Medulla oblongata (tissue), 1 donor: ENCODE measurements at regions not wholly inside any gene's neighbourhood (a gene's known extent, or its start where the extent isn't known, plus 50 kb on each side); places are given as distances from the start of the nearest gene placed in this dataset.

Source experiments
- DNase-seq: peaks from one replicate; pipeline ENCODE4 v3.0.0-alpha.2; 2015; ENCODE audit errors: extremely low spot score

DNA sequence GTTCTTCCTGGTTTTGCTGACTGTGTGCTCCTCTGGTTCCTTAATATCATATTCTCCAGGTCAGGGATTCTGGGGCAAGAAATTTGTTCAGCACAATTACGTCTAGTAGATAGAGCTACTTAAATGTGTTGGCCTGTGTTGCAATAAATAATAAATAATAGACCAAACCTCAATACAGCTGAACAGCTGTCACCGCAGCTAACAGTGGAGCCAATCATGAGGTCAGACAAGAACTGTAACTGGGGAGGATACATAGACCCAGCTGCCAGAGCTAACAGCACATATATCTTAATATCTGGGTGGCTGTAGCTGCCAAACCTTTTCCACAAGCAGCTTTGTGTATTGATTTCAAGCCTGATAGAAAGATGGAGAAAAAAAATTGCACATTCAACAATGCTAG lies 1596.3 kb upstream of the PCDH20 start:
- no peak for DNase-seq

DNA sequence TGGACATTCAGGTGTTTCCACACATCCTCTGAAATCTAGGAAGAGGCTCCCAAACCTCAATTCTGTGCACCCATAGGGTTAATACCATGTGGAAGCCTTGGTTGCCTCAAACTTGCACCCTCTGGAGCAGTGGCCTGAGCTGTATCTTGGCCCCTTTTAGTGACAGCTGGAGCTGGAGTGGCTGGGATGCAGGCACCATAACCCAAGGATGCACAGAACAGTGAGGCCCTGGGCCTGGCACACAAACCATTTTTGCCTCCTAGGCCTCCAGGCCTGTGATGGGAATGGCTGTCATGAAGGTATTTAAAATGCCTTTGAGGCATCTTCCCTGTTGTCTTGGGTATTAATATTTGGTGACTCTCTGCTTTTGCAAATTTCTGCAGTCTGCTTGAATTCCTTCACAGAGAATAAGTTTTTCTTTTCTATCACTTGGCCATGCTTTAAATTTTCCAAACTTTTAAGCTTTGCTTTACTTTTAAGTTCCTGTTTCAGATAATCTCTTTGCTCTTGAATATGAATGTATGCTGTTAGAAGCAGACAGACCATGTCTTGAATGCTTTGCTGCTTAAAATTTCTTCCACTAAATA lies 1594.5 kb upstream of the PCDH20 start:
- no peak for DNase-seq

DNA sequence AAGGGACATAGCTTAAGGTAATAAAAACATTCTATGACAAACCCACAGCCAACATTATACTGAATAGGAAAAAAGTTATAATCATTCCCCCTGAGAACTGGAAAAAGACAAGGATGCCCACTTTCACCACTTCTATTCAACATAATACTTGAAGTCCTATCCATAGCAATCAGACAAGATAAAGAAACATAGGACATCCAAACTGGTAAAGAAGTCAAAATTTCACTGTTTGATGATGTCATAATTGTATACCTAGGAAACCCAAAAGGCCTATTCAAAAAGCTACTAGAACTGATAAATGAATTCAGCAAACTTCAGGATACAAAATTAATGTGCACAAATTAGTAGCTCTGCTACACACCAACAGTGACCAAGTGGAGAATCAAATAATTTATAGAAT lies 1590.0 kb upstream of the PCDH20 start:
- DNase-seq: no peak

DNA sequence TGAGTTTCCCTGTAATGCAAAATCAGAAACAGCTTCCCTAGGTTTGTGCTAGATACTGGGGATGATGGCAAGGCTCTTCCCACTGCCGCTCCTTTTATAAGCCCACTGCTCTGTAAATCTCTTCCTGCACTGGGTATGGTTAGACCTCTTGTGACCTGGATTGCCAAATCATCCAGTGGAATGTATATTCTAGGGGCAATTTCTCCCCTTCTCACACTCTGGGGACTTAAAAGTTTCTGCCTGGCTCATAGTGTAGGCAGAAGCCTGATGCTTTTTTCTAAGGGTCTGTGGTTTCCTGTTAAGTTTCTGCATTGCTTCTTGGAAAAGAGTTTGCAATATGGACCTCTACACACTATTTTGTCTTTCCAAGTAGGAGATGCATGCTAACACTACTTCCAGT lies 1582.0 kb upstream of the PCDH20 start:
- no peak for DNase-seq

DNA sequence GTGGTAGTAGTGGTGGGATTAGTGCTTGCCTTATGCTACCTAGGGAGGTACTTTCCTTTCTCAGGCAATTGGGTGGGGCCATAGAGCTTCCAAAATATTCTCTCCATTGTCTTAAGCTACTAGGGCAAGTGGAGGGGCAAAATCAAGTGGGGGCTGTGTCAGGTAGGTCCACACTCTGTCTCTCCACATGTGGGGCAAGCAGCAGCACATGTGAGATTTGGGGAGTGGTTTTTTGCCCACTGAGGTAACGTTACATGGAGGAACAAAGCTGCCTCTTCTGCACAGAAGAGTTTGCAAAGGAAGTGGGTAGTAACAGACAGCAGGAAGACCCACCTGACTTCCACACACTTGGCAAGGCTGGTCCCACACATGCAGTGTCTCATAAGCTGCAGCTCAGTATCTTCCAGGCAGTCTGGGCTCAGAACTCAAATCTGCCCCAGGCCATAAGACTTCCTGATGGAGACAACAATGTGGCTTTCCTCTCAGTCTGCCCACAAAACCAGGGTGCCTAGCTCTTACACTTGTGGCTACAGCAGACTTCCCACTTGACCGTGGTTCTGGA lies 1581.5 kb upstream of the PCDH20 start:
- no peak for DNase-seq

DNA sequence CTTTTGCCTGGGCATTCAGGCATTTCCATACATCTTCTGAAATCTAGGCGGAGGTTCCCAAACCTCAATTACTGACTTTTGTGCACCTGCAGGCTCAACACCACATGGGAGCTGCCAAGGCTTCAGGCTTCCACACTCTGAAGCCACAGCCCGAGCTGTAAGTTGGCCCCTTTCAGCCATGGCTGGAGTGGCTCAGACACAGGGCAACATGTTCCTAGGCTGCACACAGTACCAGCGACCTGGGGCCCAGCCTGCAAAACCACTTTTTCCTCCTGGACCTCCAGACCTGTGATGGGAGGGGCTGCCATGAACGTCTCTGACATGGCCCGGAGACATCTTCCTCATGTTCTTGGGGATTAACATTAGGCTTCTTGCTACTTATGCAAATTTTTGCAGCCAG lies 1558.2 kb upstream of the PCDH20 start:
- no peak for DNase-seq

DNA sequence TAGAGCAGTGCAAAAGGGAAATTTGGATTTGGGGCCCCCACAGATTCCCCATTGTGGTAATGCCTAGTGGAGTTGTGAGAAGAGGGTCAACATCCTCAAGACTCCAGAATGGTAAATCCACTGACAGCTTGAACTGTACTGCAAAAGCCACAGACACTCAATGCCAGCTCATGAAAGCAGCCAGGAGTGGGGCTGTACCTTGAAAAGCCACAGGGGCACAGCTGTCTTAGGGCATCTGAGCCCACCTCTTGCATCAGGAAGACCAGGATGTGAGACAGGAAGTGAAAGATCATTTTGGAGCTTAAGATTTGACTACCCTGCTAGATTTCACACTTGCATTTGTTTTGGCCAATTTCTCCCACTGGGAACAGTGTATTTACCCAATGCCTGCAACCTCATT lies 1548.9 kb upstream of the PCDH20 start:
- DNase-seq: no peak

DNA sequence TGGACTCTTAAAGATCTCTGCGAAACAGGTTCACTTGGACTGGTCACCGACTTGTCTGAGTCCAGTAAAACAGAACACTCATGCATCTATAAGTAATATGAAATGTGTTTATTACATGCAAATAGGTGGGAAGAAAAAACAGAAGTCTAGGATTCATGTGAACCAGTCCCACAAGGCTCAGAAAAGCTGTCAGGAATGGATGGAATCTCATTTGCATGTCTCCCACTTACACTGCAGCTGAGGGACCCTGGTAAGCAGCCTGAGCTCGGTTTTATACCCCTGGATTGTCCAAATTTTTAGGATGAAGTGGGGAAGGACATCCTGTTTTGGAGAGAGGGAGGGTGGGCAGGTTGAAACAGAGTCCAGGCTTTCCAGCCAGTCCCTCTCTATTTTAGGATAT lies 1545.1 kb upstream of the PCDH20 start:
- DNase-seq: no peak

DNA sequence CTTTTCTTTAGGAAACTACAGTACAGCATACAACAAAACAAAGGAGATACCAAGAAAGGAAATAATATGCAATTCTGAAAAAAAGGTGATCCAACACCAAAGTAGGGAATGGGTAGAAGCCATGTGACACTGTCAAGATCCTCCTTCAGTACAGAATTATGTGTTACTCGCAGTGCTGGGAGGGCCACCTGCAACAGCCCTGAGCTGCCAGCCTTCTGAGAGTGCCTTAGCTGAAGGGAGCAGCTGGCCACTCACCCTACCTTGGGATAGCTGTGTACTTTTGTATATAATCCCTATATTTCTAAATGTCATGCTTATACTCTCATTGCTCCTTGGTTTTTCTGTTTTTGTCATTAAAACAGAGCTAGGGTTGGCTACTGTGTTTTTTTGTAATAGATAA lies 1518.2 kb upstream of the PCDH20 start:
- no peak for DNase-seq

DNA sequence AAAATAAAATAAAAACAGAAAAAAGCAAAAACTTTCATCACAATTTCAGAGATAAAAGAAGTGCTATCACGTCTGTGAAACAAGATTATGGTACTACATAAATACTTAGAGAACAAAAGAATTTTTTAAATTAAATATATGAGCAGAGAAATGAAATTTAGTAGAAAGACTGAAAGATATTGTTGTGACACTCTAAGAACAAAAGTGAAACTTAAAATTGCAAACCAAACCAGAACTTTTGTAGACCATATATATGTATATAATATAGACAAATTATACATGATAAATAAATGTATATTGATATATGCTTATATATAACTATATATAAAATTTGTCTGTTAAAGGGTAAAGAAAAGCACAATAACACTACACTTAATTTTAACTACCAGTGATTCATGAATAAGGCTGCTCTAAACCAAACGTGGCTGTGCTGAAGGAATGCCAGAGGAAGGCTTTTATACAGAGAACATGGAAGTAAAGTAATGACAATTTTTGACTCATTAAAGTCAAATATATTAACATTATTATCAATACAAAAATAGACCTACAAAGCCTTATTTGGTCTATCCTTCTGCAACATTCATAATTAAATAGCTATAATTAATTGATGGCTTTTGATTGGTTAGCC lies 1516.7 kb upstream of the PCDH20 start:
- DNase-seq: no peak

DNA sequence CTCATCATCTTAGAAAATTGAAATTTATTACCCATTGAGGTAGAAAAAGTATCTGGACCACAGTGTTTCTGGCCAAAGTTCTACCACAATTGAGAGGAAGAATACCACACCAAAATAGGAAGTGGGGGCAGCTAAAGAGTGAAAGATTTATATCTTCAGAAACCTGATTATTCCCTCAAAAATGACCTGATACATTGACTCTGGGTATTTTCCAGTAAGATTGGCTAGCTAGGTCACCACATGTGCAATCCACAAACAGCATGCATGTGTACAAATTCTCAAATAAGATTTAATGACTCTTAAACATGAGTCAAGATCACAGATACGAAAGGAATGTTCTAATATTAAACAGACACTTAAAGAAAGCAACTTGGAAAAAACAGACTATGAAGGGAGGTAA lies 1516.2 kb upstream of the PCDH20 start:
- DNase-seq: no peak

DNA sequence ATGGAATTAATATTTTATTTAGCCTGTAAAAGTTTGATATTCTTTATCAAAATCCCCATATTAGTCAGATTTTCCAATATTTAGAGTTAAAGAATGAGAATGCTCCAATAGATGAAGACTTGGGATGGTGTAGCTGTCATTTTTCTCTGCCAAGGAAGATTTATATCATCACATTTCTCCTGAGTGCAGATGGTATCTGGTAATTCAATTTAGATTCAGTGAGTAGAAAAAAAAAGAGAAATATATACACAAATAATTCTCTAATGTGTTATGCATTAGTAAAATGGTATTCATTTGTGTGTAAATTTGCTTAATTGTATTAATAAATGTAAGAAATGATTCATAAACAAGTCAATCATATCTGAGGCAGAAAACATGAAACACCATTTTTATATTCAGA lies 1508.7 kb upstream of the PCDH20 start:
- no peak for DNase-seq

DNA sequence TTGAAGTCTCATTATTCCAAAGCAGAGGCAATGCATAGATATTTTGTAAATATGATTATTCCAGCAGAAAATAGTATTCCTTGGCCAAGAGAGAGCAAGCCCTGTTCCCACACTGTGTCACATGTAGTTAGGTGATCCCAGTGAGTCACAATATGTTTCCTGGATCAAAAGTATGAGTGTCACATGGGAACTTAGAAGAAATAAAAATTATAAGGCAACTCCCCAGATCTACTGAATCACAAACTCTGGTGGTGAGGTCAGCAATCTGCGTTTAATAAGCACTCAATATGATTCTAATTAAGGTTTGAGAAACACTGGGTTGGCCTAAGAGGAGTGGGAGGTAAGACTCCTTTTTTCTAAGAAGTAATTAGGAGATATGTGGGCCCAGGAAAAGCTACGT lies 1504.5 kb upstream of the PCDH20 start:
- DNase-seq: no peak

DNA sequence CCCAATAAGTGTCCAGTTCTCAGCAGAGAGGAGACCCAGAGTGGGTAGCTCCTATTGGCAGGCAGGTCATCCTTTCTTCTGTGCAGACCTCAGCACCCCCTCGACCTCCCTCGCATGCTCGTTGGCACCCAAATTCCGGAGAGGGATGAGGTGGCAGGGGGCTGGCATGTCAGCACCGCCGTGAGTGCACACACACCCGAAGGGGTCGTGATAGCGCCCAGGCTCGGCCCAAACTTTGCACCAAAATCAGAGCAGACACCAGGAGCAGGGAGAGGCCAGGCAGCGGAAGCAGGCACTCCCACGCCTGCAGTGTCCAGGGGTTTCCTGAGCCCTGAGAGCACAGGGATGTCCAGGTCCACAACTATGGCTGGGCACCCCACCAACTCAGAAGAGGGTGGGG lies 1503.8 kb upstream of the PCDH20 start:
- DNase-seq: no peak

DNA sequence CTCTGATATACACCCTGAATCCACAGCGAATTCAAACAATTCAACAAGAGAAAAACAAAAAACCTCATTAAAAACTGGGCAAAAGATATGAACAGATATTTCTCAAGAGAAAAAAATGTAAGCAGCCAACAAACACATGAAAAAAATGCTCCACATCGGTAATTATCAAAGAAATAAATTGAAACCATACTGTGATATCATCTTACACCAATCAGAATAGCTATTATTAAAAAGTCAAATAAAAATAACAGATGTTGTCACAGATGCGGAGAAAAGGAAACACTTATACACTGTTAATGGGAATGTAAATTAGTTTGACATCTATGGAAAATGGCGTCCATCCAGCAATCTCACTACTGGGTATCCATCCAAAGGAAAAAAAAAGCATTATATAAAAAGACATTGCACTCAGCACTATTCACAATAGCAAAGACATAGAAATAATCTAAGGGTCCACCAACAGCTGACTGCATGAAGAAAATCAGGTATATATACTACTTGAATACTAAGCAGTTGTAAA lies 1495.0 kb upstream of the PCDH20 start:
- DNase-seq: no peak

DNA sequence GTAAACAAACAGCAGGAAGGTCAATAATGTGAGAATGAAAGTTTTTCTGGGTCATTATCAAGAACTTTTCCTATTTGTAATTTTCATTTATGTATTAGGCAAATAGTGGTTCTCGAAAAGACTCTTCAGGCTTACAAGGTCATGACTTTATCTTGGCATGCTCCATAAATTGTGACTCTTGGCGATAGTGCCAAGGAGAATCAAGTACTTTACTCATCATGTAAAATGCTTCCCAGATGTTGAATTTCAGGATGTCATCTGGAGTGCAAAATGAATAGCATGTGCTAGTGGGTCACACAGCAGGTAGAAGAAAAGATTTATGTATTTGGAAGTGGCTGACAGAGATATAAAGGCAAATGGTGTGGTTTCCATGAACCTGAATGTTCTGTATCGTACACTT lies 1492.7 kb upstream of the PCDH20 start:
- DNase-seq: no peak

DNA sequence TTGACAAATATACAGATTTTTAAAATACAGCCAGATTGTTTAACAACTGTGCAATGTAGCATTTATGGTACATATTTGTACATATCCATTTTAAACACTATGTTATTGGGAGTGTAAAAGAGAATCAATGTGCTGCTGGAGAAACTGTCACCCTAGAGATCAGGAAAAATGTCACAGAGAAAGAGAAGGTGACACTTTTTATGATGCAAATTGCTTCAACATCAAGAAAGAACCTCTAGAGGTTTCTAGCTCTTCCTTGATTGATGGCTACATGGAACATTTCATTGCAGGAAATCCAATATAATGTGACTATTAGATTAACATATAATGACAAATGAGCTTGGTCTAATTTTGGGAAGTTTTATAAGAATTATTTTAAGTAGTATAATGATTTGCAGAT lies 1491.2 kb upstream of the PCDH20 start:
- no peak for DNase-seq

DNA sequence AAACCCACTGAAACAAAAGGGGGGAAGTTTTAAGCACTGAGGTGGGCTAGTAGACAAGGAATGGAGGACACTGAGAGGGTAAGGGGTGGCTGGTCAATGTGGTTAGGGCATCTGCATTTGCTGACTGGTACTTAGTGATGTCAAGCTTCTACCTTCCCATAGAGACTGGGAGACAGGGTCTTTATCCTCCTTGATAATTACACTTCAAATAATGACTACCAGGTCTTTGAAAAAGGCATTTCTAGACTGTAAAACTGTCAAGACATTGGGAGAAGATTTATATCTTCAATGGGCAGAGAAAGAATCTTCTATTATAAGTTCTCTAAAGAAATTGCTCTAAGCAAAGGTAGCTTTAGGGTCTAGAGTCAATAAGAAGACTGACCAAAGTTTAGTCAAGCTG lies 1490.8 kb upstream of the PCDH20 start:
- no peak for DNase-seq

DNA sequence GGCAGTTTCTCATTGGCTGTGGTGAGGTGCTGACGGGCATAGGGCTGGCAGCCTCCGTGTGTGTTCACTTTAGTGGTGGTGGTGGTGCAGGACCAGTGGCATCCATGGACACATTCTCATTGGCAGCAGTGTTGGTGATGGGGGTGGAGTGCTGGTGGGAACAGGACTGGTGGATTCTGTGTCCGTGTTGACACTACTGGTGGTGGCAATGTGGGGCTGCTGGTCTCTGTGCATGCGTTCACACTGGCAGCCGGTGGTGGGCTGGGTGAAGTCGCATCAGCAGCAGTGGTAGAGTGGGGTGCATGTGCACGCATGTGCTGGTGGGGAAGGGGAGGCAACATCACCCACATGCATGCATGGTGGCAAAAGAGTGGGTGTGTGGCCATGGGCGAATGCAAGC lies 1471.4 kb upstream of the PCDH20 start:
- no peak for DNase-seq

DNA sequence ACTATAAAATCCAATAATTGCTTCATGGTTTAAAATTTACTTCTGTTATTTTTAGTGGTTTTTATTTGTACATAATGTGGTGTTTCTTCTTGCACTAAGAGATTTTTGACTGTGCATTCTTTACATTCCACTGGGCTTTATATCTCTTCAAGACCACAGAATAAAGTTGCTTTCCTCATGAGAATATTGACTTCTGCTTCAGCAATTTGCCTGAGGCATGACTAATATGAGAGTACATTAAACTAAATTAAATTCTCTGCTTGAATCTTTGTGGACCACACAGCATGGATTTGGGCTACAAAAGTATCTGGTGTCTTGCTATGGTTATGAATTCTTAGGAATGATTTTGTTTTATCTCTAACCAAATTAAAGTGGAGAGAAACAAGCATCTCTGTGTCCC lies 1463.4 kb upstream of the PCDH20 start:
- DNase-seq: no peak

DNA sequence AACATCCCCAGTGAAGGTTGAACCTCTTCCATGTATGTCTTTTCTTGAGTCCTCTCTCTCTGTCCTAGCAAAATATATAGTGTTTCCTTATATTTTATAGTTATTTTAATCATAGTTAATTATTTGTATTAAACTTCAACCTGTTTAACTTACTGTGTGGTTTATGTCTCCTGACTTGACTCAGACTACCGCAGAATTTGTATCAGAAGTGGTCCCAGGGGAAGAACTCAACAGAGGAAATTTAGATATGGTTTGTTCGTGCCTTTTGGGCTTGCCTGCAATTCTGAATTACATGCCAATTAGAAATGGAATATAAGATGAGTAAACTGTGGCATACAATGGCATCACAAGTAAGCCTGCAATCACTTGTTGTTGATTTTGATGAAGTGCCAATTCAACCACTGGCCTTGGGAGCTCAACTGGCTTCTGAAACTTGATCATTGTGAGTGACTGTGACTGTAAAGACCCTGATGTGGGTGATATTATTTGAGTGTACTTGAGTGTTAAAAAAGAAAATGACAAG lies 1459.5 kb upstream of the PCDH20 start:
- no peak for DNase-seq

DNA sequence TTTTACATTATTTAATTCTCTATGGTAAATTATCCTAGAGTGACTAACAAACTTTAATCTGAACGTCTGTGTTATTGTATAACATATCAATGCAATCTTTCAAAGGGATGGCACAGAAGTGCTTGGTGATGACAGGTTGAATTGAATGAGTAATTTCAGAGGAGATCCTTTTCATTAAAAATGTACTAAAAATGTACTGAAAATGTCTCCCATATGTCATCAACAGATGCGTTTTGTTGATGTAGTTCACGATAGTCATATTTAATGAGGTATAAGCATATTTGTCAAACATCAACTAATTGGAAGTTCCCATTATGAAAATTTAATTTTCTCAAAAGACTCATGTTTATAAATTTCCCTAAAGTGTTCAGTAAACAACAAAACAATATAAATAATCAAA lies 1434.7 kb upstream of the PCDH20 start:
- DNase-seq: no peak

DNA sequence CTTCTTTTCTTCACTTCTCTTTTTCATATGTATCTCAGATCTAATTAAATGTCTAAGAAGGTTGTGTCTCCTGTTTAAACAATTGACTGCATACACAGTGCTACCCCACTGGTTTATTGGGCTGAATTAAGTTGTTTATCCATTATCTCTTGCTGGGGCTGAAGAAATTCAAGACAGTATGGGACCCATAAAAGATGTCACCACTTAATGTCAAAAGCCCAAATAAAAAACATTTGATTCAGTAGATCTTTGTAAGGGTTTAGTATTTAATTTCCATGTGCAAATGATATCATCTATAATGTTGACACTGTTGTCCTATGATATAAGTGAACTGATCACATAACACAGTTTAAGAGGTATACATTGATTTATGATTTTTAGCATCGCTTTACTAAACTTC lies 1431.9 kb upstream of the PCDH20 start:
- DNase-seq: no peak
